ENCODE measurements at regions not wholly inside any gene's neighbourhood (a gene's known extent, or its start where the extent isn't known, plus 50 kb on each side); places are given as distances from the start of the nearest gene placed in this dataset.

- no peak overlapping the region for H3K4me3 ChIP-seq (ENCODE audit: control insufficient read depth in 2 of 3, extremely low read depth in 1 of 3, insufficient read depth in 2 of 3, low read depth in 1 of 3, low read length in 3 of 3)
- no peaks in the 10 kb centered on the region for H4K20me1 ChIP-seq (ENCODE audit: control insufficient read depth, extremely low read depth, insufficient read depth, low read length)
- H3K27ac ChIP-seq (ENCODE audit: control insufficient read depth, insufficient read depth, low read length): no peak overlapping the region
- H3K9me1 ChIP-seq (ENCODE audit: control insufficient read depth, extremely low read depth, insufficient read depth, low read length): no peaks in the 10 kb centered on the region
- H3K4me2 ChIP-seq (ENCODE audit: control insufficient read depth, extremely low read depth, insufficient read depth, low read depth, low read length): no peak overlapping the region
- no peaks in the 10 kb centered on the region for H3K27me3 ChIP-seq (ENCODE audit: control insufficient read depth, extremely low read depth, insufficient read depth, low read length)
- H3K79me2 ChIP-seq (ENCODE audit: control insufficient read depth, insufficient read depth, low read length): no peaks in the 10 kb centered on the region
- TF ChIP-seq CTCF (optimal IDR thresholded peaks at IDR 0.05 in 1 of 3, IDR thresholded peaks at IDR 0.05 in 1 of 3, conservative IDR thresholded peaks at IDR 0.05 in 1 of 3; ENCODE audit: extremely low read depth in 1 of 3, insufficient read depth in 2 of 3, low read length in 3 of 3): no peak
- TF ChIP-seq EZH2 (IDR thresholded peaks at IDR 0.05; ENCODE audit: low read length): no peak
- no peaks in the 10 kb centered on the region for H3K4me1 ChIP-seq (ENCODE audit: control insufficient read depth, extremely low read depth, insufficient read depth, low read length)
- DNase-seq (ENCODE audit: low read depth, low spot score) (no peak), FAIRE-seq (no peak)
- H3K36me3 ChIP-seq (ENCODE audit: control insufficient read depth in 2 of 2, extremely low read depth in 1 of 2, insufficient read depth in 2 of 2, low read length in 2 of 2): no peaks in the 10 kb centered on the region
- H2AFZ ChIP-seq (ENCODE audit: control insufficient read depth, low read length): no peak overlapping the region
- dilution Hi-C loops (cut with MboI; ENCODE audit: extremely low pct_ligation_motif_present, low sequenced_read_pairs): no loop called here
- no peaks in the 10 kb centered on the region for H3K9me3 ChIP-seq (ENCODE audit: control insufficient read depth, low read depth, low read length)
- no peak overlapping the region for H3K9ac ChIP-seq (ENCODE audit: control insufficient read depth, extremely low read depth, insufficient read depth, low read length)
Measured at GRCh38 chrX:82041034-82041433, 839.1 kb downstream of the SH3BGRL start.

GRCh38 chrX:82058728-82059127, 856.8 kb downstream of the SH3BGRL start:
- Histone ChIP-seq H3K9me3 (ENCODE audit: control insufficient read depth, low read depth, low read length) (peaks cover 4% of the 10 kb centered on the region), H3K27me3 (ENCODE audit: control insufficient read depth, extremely low read depth, insufficient read depth, low read length) (no peaks in the 10 kb centered on the region), H3K79me2 (ENCODE audit: control insufficient read depth, insufficient read depth, low read length) (no peaks in the 10 kb centered on the region), H3K4me2 (ENCODE audit: control insufficient read depth, extremely low read depth, insufficient read depth, low read depth, low read length) (no peak overlapping the region), H2AFZ (ENCODE audit: control insufficient read depth, low read length) (no peak overlapping the region), H3K27ac (ENCODE audit: control insufficient read depth, insufficient read depth, low read length) (no peak overlapping the region), H4K20me1 (ENCODE audit: control insufficient read depth, extremely low read depth, insufficient read depth, low read length) (no peaks in the 10 kb centered on the region), H3K9me1 (ENCODE audit: control insufficient read depth, extremely low read depth, insufficient read depth, low read length) (no peaks in the 10 kb centered on the region), H3K9ac (ENCODE audit: control insufficient read depth, extremely low read depth, insufficient read depth, low read length) (no peak overlapping the region), H3K4me1 (ENCODE audit: control insufficient read depth, extremely low read depth, insufficient read depth, low read length) (no peaks in the 10 kb centered on the region), H3K4me3 (ENCODE audit: control insufficient read depth in 2 of 3, extremely low read depth in 1 of 3, insufficient read depth in 2 of 3, low read depth in 1 of 3, low read length in 3 of 3) (no peak overlapping the region), H3K36me3 (ENCODE audit: control insufficient read depth in 2 of 2, extremely low read depth in 1 of 2, insufficient read depth in 2 of 2, low read length in 2 of 2) (no peaks in the 10 kb centered on the region)
- DNase-seq (ENCODE audit: low read depth, low spot score) (no peak), FAIRE-seq (no peak)
- TF ChIP-seq EZH2 (IDR thresholded peaks at IDR 0.05; ENCODE audit: low read length) (no peak), CTCF (optimal IDR thresholded peaks at IDR 0.05 in 1 of 3, IDR thresholded peaks at IDR 0.05 in 1 of 3, conservative IDR thresholded peaks at IDR 0.05 in 1 of 3; ENCODE audit: extremely low read depth in 1 of 3, insufficient read depth in 2 of 3, low read length in 3 of 3) (no peak)
- dilution Hi-C loops (cut with MboI; ENCODE audit: extremely low pct_ligation_motif_present, low sequenced_read_pairs): no loop called here
